ENCODE measurements at regions not wholly inside any gene's neighbourhood (a gene's known extent, or its start where the extent isn't known, plus 50 kb on each side); places are given as distances from the start of the nearest gene placed in this dataset.

DNA sequence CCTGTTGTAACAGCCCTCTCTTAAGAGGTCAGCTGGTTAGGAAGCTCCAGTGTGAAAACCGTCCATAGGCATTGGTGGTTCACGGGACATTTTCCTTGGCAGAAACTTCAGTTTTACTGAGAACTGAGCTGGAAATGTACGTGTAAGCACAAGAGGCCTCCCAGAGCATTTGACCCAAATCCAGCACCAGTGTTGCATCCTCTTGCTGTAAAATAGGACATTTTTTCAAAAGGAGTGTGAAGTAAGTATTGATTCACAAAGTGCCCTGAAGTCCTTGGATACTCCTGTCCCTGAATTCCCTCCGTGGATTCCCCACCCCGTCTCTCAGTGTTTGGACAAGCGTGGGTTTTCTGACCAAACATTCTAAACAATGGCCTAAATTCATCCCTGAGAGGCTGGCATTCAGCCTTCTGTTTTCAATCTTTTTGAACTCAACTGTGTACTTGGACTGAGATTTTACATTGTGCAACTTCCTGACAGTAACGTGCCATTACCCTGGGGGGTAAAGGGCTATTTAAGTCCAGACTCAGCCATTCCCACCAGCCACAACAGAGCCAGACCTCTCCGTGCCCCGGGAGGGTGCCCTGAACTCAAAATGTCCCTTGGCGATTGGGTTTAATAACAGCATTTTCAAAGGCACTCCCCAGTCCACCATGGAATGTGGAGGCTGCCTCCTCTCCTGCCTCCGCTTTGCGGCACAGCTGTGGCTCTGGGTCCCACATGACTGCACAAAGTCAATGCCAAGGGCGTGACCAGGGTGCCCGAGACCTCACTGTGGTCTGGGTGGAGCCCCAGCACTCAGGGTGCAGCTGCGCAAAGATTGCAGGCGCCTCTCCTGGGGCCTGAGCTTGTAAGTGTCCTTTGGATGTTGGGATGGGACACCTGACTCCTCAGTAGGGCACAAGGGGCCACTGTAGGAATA lies 92.7 kb upstream of the AFDN start:
- POLR2A ChIA-PET (ENCODE audit: unreplicated experiment), result no interaction called here
- WGBS, 2 experiments (ENCODE audit: extremely low coverage in 2 of 2, insufficient read length in 1 of 2), result no CpG with 5 or more reads among the region's 16 CpGs

More for the DNA sequence above, 92.7 kb upstream of the AFDN start:
- no peak for DNase-seq
- no peak overlapping the region for H2BK120ac ChIP-seq (ENCODE audit: low read depth, low read length)
- CTCF ChIA-PET, result no interaction called here
- no peak overlapping the region for H3K23ac ChIP-seq (ENCODE audit: low read depth, low read length)
- no peak overlapping the region for H2BK5ac ChIP-seq (ENCODE audit: low read depth, low read length, poor library complexity, severe bottlenecking)
- no peaks in the 10 kb centered on the region for H4K20me1 ChIP-seq (ENCODE audit: insufficient read depth, low read length)
- no TSS peak for BruUV-seq (replicated peaks)
- no peak overlapping the region for H3K4me3 ChIP-seq (ENCODE audit: insufficient read depth, low read depth, low read length)
- H3K79me1 ChIP-seq (ENCODE audit: low read depth in 1 of 2, low read length in 2 of 2), result no peaks in the 10 kb centered on the region
- no peak overlapping the region for H4K8ac ChIP-seq (ENCODE audit: low read depth in 2 of 2, low read length in 2 of 2)
- H3K14ac ChIP-seq (replicated peaks; ENCODE audit: low read depth, low read length), result no peak overlapping the region
- ATAC-seq (ENCODE audit: low read depth), result no peak
- TF ChIP-seq, protein P1, sequence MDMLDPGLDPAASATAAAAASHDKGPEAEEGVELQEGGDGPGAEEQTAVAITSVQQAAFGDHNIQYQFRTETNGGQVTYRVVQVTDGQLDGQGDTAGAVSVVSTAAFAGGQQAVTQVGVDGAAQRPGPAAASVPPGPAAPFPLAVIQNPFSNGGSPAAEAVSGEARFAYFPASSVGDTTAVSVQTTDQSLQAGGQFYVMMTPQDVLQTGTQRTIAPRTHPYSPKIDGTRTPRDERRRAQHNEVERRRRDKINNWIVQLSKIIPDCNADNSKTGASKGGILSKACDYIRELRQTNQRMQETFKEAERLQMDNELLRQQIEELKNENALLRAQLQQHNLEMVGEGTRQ (IDR thresholded peaks at IDR 0.05; ENCODE audit: low read depth, low read length), result no peak
- TF ChIP-seq RFX5 (IDR thresholded peaks at IDR 0.05; ENCODE audit: low read depth, low read length), result no peak
- no peak for TF ChIP-seq BHLHE40 (IDR thresholded peaks at IDR 0.05; ENCODE audit: low read depth, low read length)
- TF ChIP-seq, protein P2, sequence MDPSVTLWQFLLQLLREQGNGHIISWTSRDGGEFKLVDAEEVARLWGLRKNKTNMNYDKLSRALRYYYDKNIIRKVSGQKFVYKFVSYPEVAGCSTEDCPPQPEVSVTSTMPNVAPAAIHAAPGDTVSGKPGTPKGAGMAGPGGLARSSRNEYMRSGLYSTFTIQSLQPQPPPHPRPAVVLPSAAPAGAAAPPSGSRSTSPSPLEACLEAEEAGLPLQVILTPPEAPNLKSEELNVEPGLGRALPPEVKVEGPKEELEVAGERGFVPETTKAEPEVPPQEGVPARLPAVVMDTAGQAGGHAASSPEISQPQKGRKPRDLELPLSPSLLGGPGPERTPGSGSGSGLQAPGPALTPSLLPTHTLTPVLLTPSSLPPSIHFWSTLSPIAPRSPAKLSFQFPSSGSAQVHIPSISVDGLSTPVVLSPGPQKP (IDR thresholded peaks at IDR 0.05; ENCODE audit: borderline replicate concordance, low read depth, low read length), result no peak
- no peak for TF ChIP-seq CEBPB (IDR thresholded peaks at IDR 0.05; ENCODE audit: low read depth, low read length)
- TF ChIP-seq RCOR1 (IDR thresholded peaks at IDR 0.05; ENCODE audit: insufficient replicate concordance, low read length), result no peak
- in situ Hi-C loops (cut with MboI; ENCODE audit: low sequenced_read_pairs), result no loop called here
- no peak overlapping the region for H3K18ac ChIP-seq (ENCODE audit: low read depth, low read length)
- H3K36me3 ChIP-seq (ENCODE audit: control insufficient read depth, insufficient read depth, low read length), result no peaks in the 10 kb centered on the region
- no peak overlapping the region for H3K4me2 ChIP-seq (ENCODE audit: low read depth, low read length)
- H3K9me1 ChIP-seq (ENCODE audit: insufficient read depth, low read length), result no peaks in the 10 kb centered on the region
- no peak overlapping the region for H4K91ac ChIP-seq (ENCODE audit: insufficient read depth, low read depth, low read length)
- H3K9me3 ChIP-seq (ENCODE audit: control insufficient read depth, insufficient read depth, low read length), result peaks cover 57% of the 10 kb centered on the region
- H2BK20ac ChIP-seq (ENCODE audit: low read depth, low read length), result no peak overlapping the region
- no peak overlapping the region for H2AFZ ChIP-seq (replicated peaks; ENCODE audit: low read length, poor library complexity)
- no peak overlapping the region for H3K56ac ChIP-seq (ENCODE audit: extremely low read depth, insufficient read depth, low read length)
- H3K4me1 ChIP-seq (ENCODE audit: control insufficient read depth, insufficient read depth, low read length), result no peaks in the 10 kb centered on the region
- dilution Hi-C loops (cut with HindIII; ENCODE audit: low sequenced_read_pairs, unreplicated experiment), result no loop called here
- H4K5ac ChIP-seq (ENCODE audit: low read depth, low read length), result no peak overlapping the region
- H3K27ac ChIP-seq (ENCODE audit: insufficient read depth, low read length), result no peak overlapping the region
- H2BK15ac ChIP-seq (ENCODE audit: low read depth, low read length), result no peak overlapping the region
- H3K27me3 ChIP-seq (ENCODE audit: control insufficient read depth, insufficient read depth, low read length), result no peaks in the 10 kb centered on the region
- intact Hi-C loops (cut with micrococcal nuclease), result no loop called here
- no peak overlapping the region for H3K9ac ChIP-seq (ENCODE audit: low read depth, low read length)
- H2AK9ac ChIP-seq (replicated peaks; ENCODE audit: low read depth, low read length, poor library complexity), result no peak overlapping the region
- H2AK5ac ChIP-seq (ENCODE audit: low read depth, low read length), result no peak overlapping the region
- H3K4ac ChIP-seq (ENCODE audit: low read depth, low read length), result no peak overlapping the region

All from IMR-90 (cell line).